Panc1 (cell line): ENCODE measurements at regions not wholly inside any gene's neighbourhood (a gene's known extent, or its start where the extent isn't known, plus 50 kb on each side); places are given as distances from the start of the nearest gene placed in this dataset.

Experiments
- POLR2AphosphoS5 ChIP-seq: IDR thresholded peaks from 2 replicates; pipeline ENCODE4 v1.6.1; 2012; ENCODE audit warnings: mild to moderate bottlenecking, low read depth, low read length, moderate library complexity
- REST ChIP-seq, 2 experiments: IDR thresholded peaks; 2 replicates each; pipeline ENCODE4 v1.6.1; 2011 to 2012; ENCODE audit warnings: low read depth in 2 of 2, control low read depth in 1 of 2, low read length in 1 of 2, mild to moderate bottlenecking in 1 of 2, moderate library complexity in 1 of 2; ENCODE audit not compliant: insufficient read depth in 1 of 2
- SIN3A ChIP-seq: IDR thresholded peaks from 2 replicates; pipeline ENCODE4 v1.6.1; 2012; ENCODE audit warnings: low read depth, mild to moderate bottlenecking, low read length, moderate library complexity, borderline replicate concordance; ENCODE audit not compliant: insufficient read depth
- TCF7L2 ChIP-seq: IDR thresholded peaks from 2 replicates; pipeline ENCODE4 v1.6.1; 2011; ENCODE audit warnings: mild to moderate bottlenecking, low read depth, low read length, inconsistent platforms
- TF ChIP-seq, protein P1 (sequence below): fragments of 450-650 bp; IDR thresholded peaks from 2 replicates; pipeline ENCODE4 v1.5.1; 2017; ENCODE audit warnings: mild to moderate bottlenecking

- TF ChIP-seq, protein P1, sequence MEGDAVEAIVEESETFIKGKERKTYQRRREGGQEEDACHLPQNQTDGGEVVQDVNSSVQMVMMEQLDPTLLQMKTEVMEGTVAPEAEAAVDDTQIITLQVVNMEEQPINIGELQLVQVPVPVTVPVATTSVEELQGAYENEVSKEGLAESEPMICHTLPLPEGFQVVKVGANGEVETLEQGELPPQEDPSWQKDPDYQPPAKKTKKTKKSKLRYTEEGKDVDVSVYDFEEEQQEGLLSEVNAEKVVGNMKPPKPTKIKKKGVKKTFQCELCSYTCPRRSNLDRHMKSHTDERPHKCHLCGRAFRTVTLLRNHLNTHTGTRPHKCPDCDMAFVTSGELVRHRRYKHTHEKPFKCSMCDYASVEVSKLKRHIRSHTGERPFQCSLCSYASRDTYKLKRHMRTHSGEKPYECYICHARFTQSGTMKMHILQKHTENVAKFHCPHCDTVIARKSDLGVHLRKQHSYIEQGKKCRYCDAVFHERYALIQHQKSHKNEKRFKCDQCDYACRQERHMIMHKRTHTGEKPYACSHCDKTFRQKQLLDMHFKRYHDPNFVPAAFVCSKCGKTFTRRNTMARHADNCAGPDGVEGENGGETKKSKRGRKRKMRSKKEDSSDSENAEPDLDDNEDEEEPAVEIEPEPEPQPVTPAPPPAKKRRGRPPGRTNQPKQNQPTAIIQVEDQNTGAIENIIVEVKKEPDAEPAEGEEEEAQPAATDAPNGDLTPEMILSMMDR = no peak
- TF ChIP-seq POLR2AphosphoS5 = no peak
- TF ChIP-seq REST (IDR thresholded peaks at IDR 0.05; ENCODE audit: insufficient read depth in 1 of 2, low read depth in 2 of 2, low read length in 1 of 2) = no peak
- TF ChIP-seq TCF7L2 = no peak
- no peak for TF ChIP-seq SIN3A
These were observed 574.1 kb downstream of the SATB2 start for GRCh38 chr2:198883604-198884003.
